ENCODE measurements at regions not wholly inside any gene's neighbourhood (a gene's known extent, or its start where the extent isn't known, plus 50 kb on each side); places are given as distances from the start of the nearest gene placed in this dataset.

- Mint-ChIP-seq H3K27ac (ENCODE audit: unreplicated experiment) (no peak overlapping the region), H3K27me3 (ENCODE audit: low read depth) (peaks cover 18% of the 10 kb centered on the region), H3K4me1 (ENCODE audit: low read depth) (no peaks in the 10 kb centered on the region), H3K4me3 (ENCODE audit: unreplicated experiment) (no peak overlapping the region), H3K9me3 (ENCODE audit: low read depth) (no peaks in the 10 kb centered on the region), H3K36me3 (ENCODE audit: low read depth) (no peaks in the 10 kb centered on the region)
- TF ChIP-seq CTCF (IDR thresholded peaks at IDR 0.05): no peak
- DNase-seq (ENCODE audit: low spot score): no peak
These were observed 128.9 kb downstream of the OTOR start for GRCh38 chr20:16877053-16877554.

GRCh38 chr20:16885746-16886145 is 137.6 kb downstream of the OTOR start:
- Mint-ChIP-seq H3K4me3 (ENCODE audit: unreplicated experiment) (no peak overlapping the region), H3K27me3 (ENCODE audit: low read depth) (peaks cover 9% of the 10 kb centered on the region), H3K4me1 (ENCODE audit: low read depth) (no peaks in the 10 kb centered on the region), H3K27ac (ENCODE audit: unreplicated experiment) (no peak overlapping the region), H3K9me3 (ENCODE audit: low read depth) (peaks cover 18% of the 10 kb centered on the region), H3K36me3 (ENCODE audit: low read depth) (no peaks in the 10 kb centered on the region)
- no peak for DNase-seq (ENCODE audit: low spot score)
- no peak for TF ChIP-seq CTCF (IDR thresholded peaks at IDR 0.05)

GRCh38 chr20:16898433-16898832 is 150.3 kb downstream of the OTOR start:
- Mint-ChIP-seq H3K27me3 (ENCODE audit: low read depth) (no peaks in the 10 kb centered on the region), H3K27ac (ENCODE audit: unreplicated experiment) (peak overlapping the region; percentile 55), H3K9me3 (ENCODE audit: low read depth) (no peaks in the 10 kb centered on the region), H3K4me3 (ENCODE audit: unreplicated experiment) (no peak overlapping the region), H3K4me1 (ENCODE audit: low read depth) (peaks cover 15% of the 10 kb centered on the region), H3K36me3 (ENCODE audit: low read depth) (no peaks in the 10 kb centered on the region)
- no peak for TF ChIP-seq CTCF (IDR thresholded peaks at IDR 0.05)
- DNase-seq (ENCODE audit: low spot score): no peak

- no peak overlapping the region for H3K4me3 Mint-ChIP-seq (ENCODE audit: unreplicated experiment)
- DNase-seq (ENCODE audit: low spot score): no peak
These were observed 154.5 kb downstream of the OTOR start for GRCh38 chr20:16902662-16903061.

GRCh38 chr20:16904751-16905150 is 156.6 kb downstream of the OTOR start:
- DNase-seq (ENCODE audit: low spot score): no peak
- Mint-ChIP-seq H3K4me3 (ENCODE audit: unreplicated experiment) (no peak overlapping the region), H3K27me3 (ENCODE audit: low read depth) (peaks cover 2% of the 10 kb centered on the region), H3K36me3 (ENCODE audit: low read depth) (peaks cover 2% of the 10 kb centered on the region), H3K4me1 (ENCODE audit: low read depth) (no peaks in the 10 kb centered on the region), H3K9me3 (ENCODE audit: low read depth) (peaks cover 9% of the 10 kb centered on the region), H3K27ac (ENCODE audit: unreplicated experiment) (no peak overlapping the region)
- peak; percentile 15 for TF ChIP-seq CTCF (IDR thresholded peaks at IDR 0.05)

More at GRCh38 chr20:16902662-16903061, 154.5 kb downstream of the OTOR start:
- no peak for TF ChIP-seq CTCF (IDR thresholded peaks at IDR 0.05)
- H3K36me3 Mint-ChIP-seq (ENCODE audit: low read depth): no peaks in the 10 kb centered on the region
- H3K4me1 Mint-ChIP-seq (ENCODE audit: low read depth): peaks cover 13% of the 10 kb centered on the region
- no peak overlapping the region for H3K27ac Mint-ChIP-seq (ENCODE audit: unreplicated experiment)
- H3K9me3 Mint-ChIP-seq (ENCODE audit: low read depth): no peaks in the 10 kb centered on the region
- peaks cover 2% of the 10 kb centered on the region for H3K27me3 Mint-ChIP-seq (ENCODE audit: low read depth)

All from chondrocyte (in vitro differentiated cells).